DND-41 (cell line): ENCODE measurements at regions not wholly inside any gene's neighbourhood (a gene's known extent, or its start where the extent isn't known, plus 50 kb on each side); places are given as distances from the start of the nearest gene placed in this dataset.

Experiments
- EZH2 ChIP-seq: IDR thresholded peaks from 3 replicates; pipeline ENCODE4 v1.6.1; 2012; ENCODE audit warnings: borderline replicate concordance, low read depth, mild to moderate bottlenecking, moderate library complexity, low read length, inconsistent platforms; ENCODE audit not compliant: severe bottlenecking
- TF ChIP-seq, protein P1 (sequence below): IDR thresholded peaks from 2 replicates; pipeline ENCODE4 v1.5.1; 2012; ENCODE audit warnings: borderline replicate concordance, low read length, moderate library complexity, mild to moderate bottlenecking; ENCODE audit not compliant: poor library complexity, severe bottlenecking; ENCODE audit errors: extremely low read depth

DNA sequence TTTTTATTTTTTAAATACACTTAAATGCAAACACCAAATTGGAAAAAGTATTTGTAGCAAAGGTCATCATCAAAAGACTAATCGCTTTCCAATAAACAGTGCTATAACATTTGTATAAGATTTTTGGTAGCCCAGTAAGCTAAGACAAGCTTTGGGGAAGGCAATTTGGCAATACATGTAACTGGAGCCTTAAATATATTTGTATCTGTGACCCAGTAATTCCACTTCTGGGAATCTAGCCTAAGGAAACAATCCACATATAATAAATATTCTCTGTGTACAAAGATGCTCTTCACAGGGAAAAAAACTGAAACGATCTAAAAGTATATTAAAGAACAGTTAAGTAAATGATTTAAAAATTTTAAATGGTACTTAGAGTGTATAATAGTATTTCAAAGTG is 65.5 kb upstream of the TJP1 start:
- TF ChIP-seq, protein P1, sequence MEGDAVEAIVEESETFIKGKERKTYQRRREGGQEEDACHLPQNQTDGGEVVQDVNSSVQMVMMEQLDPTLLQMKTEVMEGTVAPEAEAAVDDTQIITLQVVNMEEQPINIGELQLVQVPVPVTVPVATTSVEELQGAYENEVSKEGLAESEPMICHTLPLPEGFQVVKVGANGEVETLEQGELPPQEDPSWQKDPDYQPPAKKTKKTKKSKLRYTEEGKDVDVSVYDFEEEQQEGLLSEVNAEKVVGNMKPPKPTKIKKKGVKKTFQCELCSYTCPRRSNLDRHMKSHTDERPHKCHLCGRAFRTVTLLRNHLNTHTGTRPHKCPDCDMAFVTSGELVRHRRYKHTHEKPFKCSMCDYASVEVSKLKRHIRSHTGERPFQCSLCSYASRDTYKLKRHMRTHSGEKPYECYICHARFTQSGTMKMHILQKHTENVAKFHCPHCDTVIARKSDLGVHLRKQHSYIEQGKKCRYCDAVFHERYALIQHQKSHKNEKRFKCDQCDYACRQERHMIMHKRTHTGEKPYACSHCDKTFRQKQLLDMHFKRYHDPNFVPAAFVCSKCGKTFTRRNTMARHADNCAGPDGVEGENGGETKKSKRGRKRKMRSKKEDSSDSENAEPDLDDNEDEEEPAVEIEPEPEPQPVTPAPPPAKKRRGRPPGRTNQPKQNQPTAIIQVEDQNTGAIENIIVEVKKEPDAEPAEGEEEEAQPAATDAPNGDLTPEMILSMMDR, result no peak
- no peak for TF ChIP-seq EZH2
